ENCODE measurements at regions not wholly inside any gene's neighbourhood (a gene's known extent, or its start where the extent isn't known, plus 50 kb on each side); places are given as distances from the start of the nearest gene placed in this dataset.

DNA sequence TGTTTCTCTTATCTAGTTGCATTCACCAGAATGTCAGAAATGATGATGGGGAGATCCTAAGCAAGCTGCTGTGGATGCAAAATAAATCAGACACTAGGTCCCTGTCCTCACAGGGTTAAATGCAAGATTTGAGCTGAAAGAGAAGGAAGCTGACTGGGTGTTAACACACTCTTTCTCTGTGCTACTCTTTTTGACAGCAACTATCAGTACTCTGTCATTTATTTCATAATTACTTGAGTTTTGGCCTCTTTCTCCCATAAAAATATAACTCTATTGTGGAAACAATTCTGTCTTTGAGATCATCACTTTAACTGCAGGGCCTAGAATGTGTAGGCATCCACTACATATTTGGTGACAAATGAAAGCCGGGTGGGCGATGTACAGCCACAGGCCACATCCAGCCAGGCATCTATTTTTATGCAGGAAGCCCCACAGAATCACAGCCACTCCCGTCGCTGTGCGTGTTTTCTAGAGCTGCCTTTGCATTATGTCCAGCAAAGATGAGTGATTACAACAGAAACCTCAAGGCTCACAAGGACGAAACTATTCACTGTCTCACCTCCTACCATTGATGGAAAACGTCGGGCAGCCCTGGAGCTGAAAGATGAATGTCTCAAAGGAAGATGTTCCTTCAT lies 849.0 kb downstream of the RNF144A start:
- Histone ChIP-seq H3K36me3 (peaks cover 3% of the 10 kb centered on the region), H3K4me2 (no peak overlapping the region), H4K20me1 (ENCODE audit: low read depth) (no peaks in the 10 kb centered on the region), H3K9me3 (ENCODE audit: low read depth) (no peaks in the 10 kb centered on the region), H3K4me1 (no peaks in the 10 kb centered on the region), H3K79me2 (ENCODE audit: low read depth) (no peaks in the 10 kb centered on the region), H3K27ac (no peak overlapping the region), H3K9ac (no peak overlapping the region), H2AFZ (replicated peaks) (no peak overlapping the region), H3F3A (ENCODE audit: low read depth) (no peaks in the 10 kb centered on the region), H3K27me3 (no peaks in the 10 kb centered on the region), H3K4me3 (no peak overlapping the region)
- no peak for TF ChIP-seq CTCF (IDR thresholded peaks at IDR 0.05)
- TF ChIP-seq EZH2phosphoT487 (IDR thresholded peaks at IDR 0.05) = no peak
- no peak for TF ChIP-seq EZH2 (IDR thresholded peaks at IDR 0.05)
- peaks cover 23% of the 10 kb centered on the region for H3K9me3 Mint-ChIP-seq
- H3K27ac Mint-ChIP-seq = no peak overlapping the region
- H3K4me3 Mint-ChIP-seq = no peak overlapping the region
- H3K4me1 Mint-ChIP-seq = no peaks in the 10 kb centered on the region
- no peak for DNase-seq (ENCODE audit: low spot score)
- peaks cover 5% of the 10 kb centered on the region for H3K27me3 Mint-ChIP-seq (ENCODE audit: insufficient read depth, low read depth)
- peaks cover 7% of the 10 kb centered on the region for H3K36me3 Mint-ChIP-seq

- no peak overlapping the region for H2AFZ ChIP-seq (replicated peaks)
- H4K20me1 ChIP-seq (ENCODE audit: low read depth) = no peaks in the 10 kb centered on the region
- H3K36me3 ChIP-seq = peaks cover 3% of the 10 kb centered on the region
- Mint-ChIP-seq H3K4me1 (no peaks in the 10 kb centered on the region), H3K36me3 (peaks cover 7% of the 10 kb centered on the region), H3K4me3 (no peak overlapping the region), H3K9me3 (peaks cover 23% of the 10 kb centered on the region), H3K27me3 (ENCODE audit: insufficient read depth, low read depth) (peaks cover 5% of the 10 kb centered on the region), H3K27ac (no peak overlapping the region)
- H3K27ac ChIP-seq = no peak overlapping the region
- DNase-seq (ENCODE audit: low spot score) = no peak
- no peak overlapping the region for H3K4me3 ChIP-seq
- TF ChIP-seq EZH2phosphoT487 (IDR thresholded peaks at IDR 0.05) (no peak), CTCF (IDR thresholded peaks at IDR 0.05) (no peak), EZH2 (IDR thresholded peaks at IDR 0.05) (no peak)
- no peaks in the 10 kb centered on the region for H3K4me1 ChIP-seq
- H3K9ac ChIP-seq = no peak overlapping the region
- no peak overlapping the region for H3K4me2 ChIP-seq
- H3K9me3 ChIP-seq (ENCODE audit: low read depth) = no peaks in the 10 kb centered on the region
- H3K79me2 ChIP-seq (ENCODE audit: low read depth) = no peaks in the 10 kb centered on the region
- no peaks in the 10 kb centered on the region for H3F3A ChIP-seq (ENCODE audit: low read depth)
- no peaks in the 10 kb centered on the region for H3K27me3 ChIP-seq
Observed at GRCh38 chr2:7766978-7767565, 849.9 kb downstream of the RNF144A start.

DNA sequence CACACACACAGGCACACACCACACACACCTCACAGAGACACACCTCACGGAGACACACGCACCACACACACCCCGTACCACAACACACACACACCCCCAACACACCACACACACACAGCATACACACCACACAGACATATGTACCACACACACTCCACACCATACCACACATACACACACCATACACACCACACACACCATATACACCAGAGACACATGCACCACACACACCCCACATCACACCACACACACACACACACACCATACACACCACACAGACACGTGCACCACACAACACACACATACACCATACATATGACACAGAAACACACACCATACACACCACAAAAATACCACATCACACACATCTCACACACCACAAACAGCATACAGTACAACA lies 850.7 kb downstream of the RNF144A start:
- DNase-seq (ENCODE audit: low spot score) = no peak
- H3K27me3 ChIP-seq = no peaks in the 10 kb centered on the region
- no peaks in the 10 kb centered on the region for H3K79me2 ChIP-seq (ENCODE audit: low read depth)
- no peaks in the 10 kb centered on the region for H3K36me3 ChIP-seq
- no peak overlapping the region for H3K27ac Mint-ChIP-seq
- no peaks in the 10 kb centered on the region for H4K20me1 ChIP-seq (ENCODE audit: low read depth)
- no peak overlapping the region for H3K4me3 ChIP-seq
- no peak overlapping the region for H2AFZ ChIP-seq (replicated peaks)
- TF ChIP-seq EZH2phosphoT487 (IDR thresholded peaks at IDR 0.05) = no peak
- TF ChIP-seq EZH2 (IDR thresholded peaks at IDR 0.05) = no peak
- no peak for TF ChIP-seq CTCF (IDR thresholded peaks at IDR 0.05)
- H3K4me3 Mint-ChIP-seq = no peak overlapping the region
- H3K9me3 Mint-ChIP-seq = peaks cover 17% of the 10 kb centered on the region
- H3K4me1 ChIP-seq = no peaks in the 10 kb centered on the region
- no peaks in the 10 kb centered on the region for H3K9me3 ChIP-seq (ENCODE audit: low read depth)
- no peak overlapping the region for H3K27ac ChIP-seq
- H3K36me3 Mint-ChIP-seq = peaks cover 5% of the 10 kb centered on the region
- no peaks in the 10 kb centered on the region for H3K4me1 Mint-ChIP-seq
- no peak overlapping the region for H3K4me2 ChIP-seq
- H3K27me3 Mint-ChIP-seq (ENCODE audit: insufficient read depth, low read depth) = peaks cover 5% of the 10 kb centered on the region
- no peaks in the 10 kb centered on the region for H3F3A ChIP-seq (ENCODE audit: low read depth)
- H3K9ac ChIP-seq = no peak overlapping the region
